NB4 (cell line): ENCODE measurements at regions not wholly inside any gene's neighbourhood (a gene's known extent, or its start where the extent isn't known, plus 50 kb on each side); places are given as distances from the start of the nearest gene placed in this dataset.

Experiments used
- DNase-seq: peaks from one replicate; pipeline ENCODE4 v3.0.0; 2010; ENCODE audit warnings: low read depth
- H3K4me3 ChIP-seq: one replicate; pipeline ENCODE4 v1.5.1; 2011; ENCODE audit warnings: mild to moderate bottlenecking, low read depth, low read length, moderate library complexity
- MYC ChIP-seq: IDR thresholded peaks from 2 replicates; pipeline ENCODE4 v1.6.1; 2011; ENCODE audit warnings: low read depth, low read length
- POLR2A ChIP-seq: IDR thresholded peaks from 2 replicates; pipeline ENCODE4 v1.6.1; 2011; ENCODE audit warnings: mild to moderate bottlenecking; ENCODE audit not compliant: insufficient read length; ENCODE audit errors: extremely low read depth
- TF ChIP-seq, protein P1 (sequence below): IDR thresholded peaks from one replicate; pipeline ENCODE4 v1.5.1; 2012; ENCODE audit warnings: low read depth, low read length
- TF ChIP-seq, protein P2 (sequence below): IDR thresholded peaks from 2 replicates; pipeline ENCODE4 v1.6.1; 2011; ENCODE audit warnings: low read depth, low read length

DNA sequence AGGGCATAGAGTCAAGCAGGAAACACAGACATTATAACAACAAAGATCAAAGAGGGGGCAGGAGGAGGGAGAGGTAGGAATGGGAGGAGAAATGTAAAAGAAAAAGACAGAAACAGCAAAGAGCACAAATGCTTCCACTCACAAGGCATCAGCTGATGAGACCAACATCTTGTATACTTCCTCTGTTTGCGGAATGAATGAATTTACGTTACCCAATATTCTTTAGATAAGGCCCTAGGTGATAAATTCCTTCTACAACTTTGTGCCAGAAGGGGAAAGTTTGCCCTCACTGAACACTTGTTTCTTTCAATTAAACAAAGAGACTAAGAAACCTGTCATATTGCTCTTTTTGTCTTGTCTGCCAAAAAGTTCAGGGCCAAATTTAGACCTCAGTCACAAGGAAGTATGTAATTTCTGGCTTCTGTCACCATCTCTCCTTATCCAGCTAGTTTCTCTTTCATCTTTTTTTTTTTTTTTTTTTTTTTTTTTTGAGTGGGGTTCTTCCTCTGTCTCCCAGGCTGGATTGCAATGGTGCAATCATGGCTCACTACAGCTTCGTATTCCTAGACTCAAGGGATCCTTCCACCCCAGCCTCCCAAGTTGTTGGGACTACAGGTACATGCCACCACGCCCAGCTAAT, 116.4 kb upstream of the NANOS1 start:
- DNase-seq = no peak
- no peak for TF ChIP-seq POLR2A
- TF ChIP-seq, protein P1, sequence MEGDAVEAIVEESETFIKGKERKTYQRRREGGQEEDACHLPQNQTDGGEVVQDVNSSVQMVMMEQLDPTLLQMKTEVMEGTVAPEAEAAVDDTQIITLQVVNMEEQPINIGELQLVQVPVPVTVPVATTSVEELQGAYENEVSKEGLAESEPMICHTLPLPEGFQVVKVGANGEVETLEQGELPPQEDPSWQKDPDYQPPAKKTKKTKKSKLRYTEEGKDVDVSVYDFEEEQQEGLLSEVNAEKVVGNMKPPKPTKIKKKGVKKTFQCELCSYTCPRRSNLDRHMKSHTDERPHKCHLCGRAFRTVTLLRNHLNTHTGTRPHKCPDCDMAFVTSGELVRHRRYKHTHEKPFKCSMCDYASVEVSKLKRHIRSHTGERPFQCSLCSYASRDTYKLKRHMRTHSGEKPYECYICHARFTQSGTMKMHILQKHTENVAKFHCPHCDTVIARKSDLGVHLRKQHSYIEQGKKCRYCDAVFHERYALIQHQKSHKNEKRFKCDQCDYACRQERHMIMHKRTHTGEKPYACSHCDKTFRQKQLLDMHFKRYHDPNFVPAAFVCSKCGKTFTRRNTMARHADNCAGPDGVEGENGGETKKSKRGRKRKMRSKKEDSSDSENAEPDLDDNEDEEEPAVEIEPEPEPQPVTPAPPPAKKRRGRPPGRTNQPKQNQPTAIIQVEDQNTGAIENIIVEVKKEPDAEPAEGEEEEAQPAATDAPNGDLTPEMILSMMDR = no peak
- TF ChIP-seq, protein P2, sequence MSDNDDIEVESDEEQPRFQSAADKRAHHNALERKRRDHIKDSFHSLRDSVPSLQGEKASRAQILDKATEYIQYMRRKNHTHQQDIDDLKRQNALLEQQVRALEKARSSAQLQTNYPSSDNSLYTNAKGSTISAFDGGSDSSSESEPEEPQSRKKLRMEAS = no peak
- no peak for TF ChIP-seq MYC

DNA sequence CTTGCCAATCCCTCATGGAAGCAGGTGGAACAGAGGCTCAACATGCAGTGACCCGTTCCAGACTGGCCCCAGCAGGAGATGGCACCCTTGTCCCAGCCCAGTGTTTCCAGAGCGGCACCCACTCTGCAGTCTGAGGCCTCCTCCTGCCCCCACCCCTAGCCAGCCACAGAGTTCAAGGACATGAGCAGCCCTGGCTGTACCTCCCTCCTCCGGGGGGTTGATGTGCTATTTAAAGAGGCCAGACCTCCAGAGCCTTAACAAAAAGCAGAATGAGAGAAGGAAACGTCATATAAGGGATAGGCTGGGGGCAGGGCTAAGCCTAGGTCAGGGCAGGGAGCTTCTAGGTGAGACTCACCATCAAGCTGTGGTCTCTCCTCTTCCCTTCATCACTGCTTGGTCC, 115.7 kb upstream of the NANOS1 start:
- TF ChIP-seq, protein P2 = no peak
- TF ChIP-seq POLR2A = no peak
- no peak for TF ChIP-seq MYC
- TF ChIP-seq, protein P1 = no peak
- no peak for DNase-seq
- H3K4me3 ChIP-seq = no peak overlapping the region

More for the DNA sequence above, 116.4 kb upstream of the NANOS1 start:
- H3K4me3 ChIP-seq = no peak overlapping the region

DNA sequence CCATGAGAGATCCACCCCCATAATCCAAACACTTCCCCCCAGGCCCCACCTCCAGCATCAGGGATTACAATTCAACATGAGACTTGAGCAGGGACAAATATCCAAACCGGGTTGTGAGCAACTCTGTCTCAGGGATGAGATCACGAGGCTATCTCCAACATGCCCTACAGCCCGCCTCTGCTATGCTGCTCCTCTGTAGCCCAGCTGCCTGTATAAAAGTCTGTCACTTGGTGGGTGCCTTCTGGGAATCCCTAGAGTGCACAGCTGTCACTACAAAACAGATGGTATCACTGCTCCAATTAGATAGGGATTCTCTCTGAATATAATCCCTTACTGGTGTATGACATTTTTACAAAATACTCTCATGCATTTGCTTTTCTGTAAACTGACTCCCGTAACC, 114.9 kb upstream of the NANOS1 start:
- H3K4me3 ChIP-seq = no peak overlapping the region
- TF ChIP-seq, protein P2 = no peak
- TF ChIP-seq POLR2A = no peak
- TF ChIP-seq, protein P1 = no peak
- no peak for TF ChIP-seq MYC
- DNase-seq = no peak

DNA sequence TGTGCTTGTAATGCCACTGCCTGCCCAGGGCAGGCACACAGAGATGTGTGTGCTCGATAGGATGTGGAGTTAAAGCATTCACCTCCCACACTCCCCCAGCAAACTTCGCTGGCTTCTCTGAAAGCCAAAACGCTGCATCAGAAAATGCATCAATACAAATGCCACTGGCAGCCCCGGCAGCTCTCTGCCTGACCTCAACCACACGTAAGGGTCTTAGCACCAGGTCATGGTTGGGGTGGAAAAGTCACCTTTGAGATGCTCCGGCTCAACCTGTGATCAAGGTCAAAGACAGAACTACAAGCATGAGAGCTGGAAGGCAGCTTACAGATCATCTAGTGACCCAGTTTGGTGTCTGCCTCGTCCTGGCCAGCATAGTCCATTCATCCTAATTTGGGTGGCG, 114.4 kb upstream of the NANOS1 start:
- no peak for DNase-seq
- TF ChIP-seq, protein P2 = no peak
- H3K4me3 ChIP-seq = no peak overlapping the region

DNA sequence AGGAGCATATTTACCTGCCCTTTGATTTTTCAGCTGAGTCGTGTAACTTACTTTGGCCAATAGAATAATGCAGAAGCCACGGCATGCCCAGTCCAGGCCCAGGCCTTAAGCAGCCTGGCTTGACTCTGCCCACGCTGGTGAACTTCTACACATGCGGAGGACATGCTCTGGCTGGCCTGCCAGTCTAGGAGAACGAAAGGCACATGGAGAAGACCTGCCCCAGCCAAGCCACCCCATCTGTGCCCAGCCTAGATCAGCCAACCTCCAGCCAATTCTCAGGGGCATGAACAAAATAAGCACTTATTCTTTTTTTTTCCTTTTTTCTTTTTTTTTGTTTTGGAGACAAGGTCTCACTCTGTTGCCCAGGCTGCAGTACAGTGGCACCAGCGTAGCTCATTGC, 112.7 kb upstream of the NANOS1 start:
- TF ChIP-seq, protein P1 = no peak
- no peak for TF ChIP-seq MYC
- no peak for TF ChIP-seq POLR2A
- TF ChIP-seq, protein P2 = no peak
- no peak overlapping the region for H3K4me3 ChIP-seq
- DNase-seq = no peak

DNA sequence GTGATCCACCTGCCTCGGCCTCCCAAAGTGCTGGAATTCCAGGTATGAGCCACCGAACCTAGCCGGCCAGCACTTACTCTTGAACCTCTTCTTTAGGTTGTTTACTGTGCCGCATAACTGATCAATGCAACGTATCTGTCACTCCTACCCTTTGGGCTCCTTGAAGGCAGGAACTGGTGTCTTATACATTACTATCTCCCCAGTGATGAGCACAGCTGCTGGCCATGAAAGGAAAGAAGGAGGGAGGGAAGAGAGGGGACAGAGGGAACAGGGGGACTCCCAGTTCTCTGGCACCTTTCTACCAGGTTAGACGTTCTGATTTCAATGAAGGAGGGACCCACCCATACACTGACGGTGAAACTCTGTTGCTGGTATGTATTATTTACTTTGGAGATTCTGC, 111.8 kb upstream of the NANOS1 start:
- TF ChIP-seq, protein P2 = no peak
- TF ChIP-seq, protein P1 = no peak
- DNase-seq = no peak
- H3K4me3 ChIP-seq = no peak overlapping the region
